ENCODE measurements at regions not wholly inside any gene's neighbourhood (a gene's known extent, or its start where the extent isn't known, plus 50 kb on each side); places are given as distances from the start of the nearest gene placed in this dataset.

DNA sequence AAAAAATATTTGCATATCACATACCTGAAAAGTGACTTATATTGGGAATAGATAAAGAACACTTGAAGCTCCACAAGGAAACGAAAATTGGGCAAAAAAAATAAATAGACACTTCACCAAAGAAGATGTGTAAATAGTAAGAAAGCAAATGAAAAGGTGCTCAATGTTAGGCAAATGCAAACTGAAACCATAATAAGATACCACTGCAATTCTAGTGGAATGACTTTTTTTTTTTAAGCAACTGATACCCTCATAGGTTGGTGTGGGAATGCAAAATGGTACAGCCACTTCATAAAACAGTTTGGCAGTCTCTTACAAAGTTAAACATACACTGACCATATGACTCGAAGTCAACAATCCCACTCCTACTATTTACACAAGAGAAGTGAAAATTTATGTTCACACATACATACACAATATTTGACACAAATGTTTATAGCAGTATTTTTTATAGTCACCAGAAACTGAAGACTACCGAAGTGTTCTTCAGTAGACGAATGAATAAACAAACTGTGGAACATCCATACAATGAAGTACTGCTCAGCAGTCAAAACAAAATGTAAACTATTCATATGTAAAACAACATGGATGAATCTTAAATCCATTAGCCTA is 176.3 kb downstream of the ZMAT3 start:
- Histone ChIP-seq H2AFZ (replicated peaks; ENCODE audit: low read length, poor library complexity) (no peak overlapping the region), H4K8ac (ENCODE audit: low read depth in 2 of 2, low read length in 2 of 2) (no peak overlapping the region), H2AK5ac (ENCODE audit: low read depth, low read length) (no peak overlapping the region), H3K27ac (ENCODE audit: insufficient read depth, low read length) (no peak overlapping the region), H4K91ac (ENCODE audit: insufficient read depth, low read depth, low read length) (no peak overlapping the region), H3K9me3 (ENCODE audit: control insufficient read depth, insufficient read depth, low read length) (no peaks in the 10 kb centered on the region), H2BK15ac (ENCODE audit: low read depth, low read length) (no peak overlapping the region), H3K9ac (ENCODE audit: low read depth, low read length) (no peak overlapping the region), H3K79me1 (ENCODE audit: low read depth in 1 of 2, low read length in 2 of 2) (no peaks in the 10 kb centered on the region), H3K23ac (ENCODE audit: low read depth, low read length) (no peak overlapping the region), H3K27me3 (ENCODE audit: control insufficient read depth, insufficient read depth, low read length) (no peaks in the 10 kb centered on the region), H4K5ac (ENCODE audit: low read depth, low read length) (no peak overlapping the region), H3K4ac (ENCODE audit: low read depth, low read length) (no peak overlapping the region), H3K4me3 (ENCODE audit: insufficient read depth, low read depth, low read length) (no peak overlapping the region), H3K56ac (ENCODE audit: extremely low read depth, insufficient read depth, low read length) (no peak overlapping the region), H4K20me1 (ENCODE audit: insufficient read depth, low read length) (no peaks in the 10 kb centered on the region), H3K9me1 (ENCODE audit: insufficient read depth, low read length) (no peaks in the 10 kb centered on the region), H3K36me3 (ENCODE audit: control insufficient read depth, insufficient read depth, low read length) (no peaks in the 10 kb centered on the region), H3K4me1 (ENCODE audit: control insufficient read depth, insufficient read depth, low read length) (no peaks in the 10 kb centered on the region), H2BK5ac (ENCODE audit: low read depth, low read length, poor library complexity, severe bottlenecking) (no peak overlapping the region), H2BK120ac (ENCODE audit: low read depth, low read length) (no peak overlapping the region), H3K4me2 (ENCODE audit: low read depth, low read length) (no peak overlapping the region), H3K14ac (replicated peaks; ENCODE audit: low read depth, low read length) (no peak overlapping the region), H3K18ac (ENCODE audit: low read depth, low read length) (no peak overlapping the region), H2BK20ac (ENCODE audit: low read depth, low read length) (no peak overlapping the region), H2AK9ac (replicated peaks; ENCODE audit: low read depth, low read length, poor library complexity) (no peak overlapping the region)
- ChIA-PET POLR2A (ENCODE audit: unreplicated experiment) (no interaction called here), CTCF (interaction anchor here (0.5 to 0.6 kb wide), 2 partner anchors 251 to 1735 kb away, joined by 3 read pairs; no protein-coding TSS in a partner anchor)
- ATAC-seq (ENCODE audit: low read depth) (no peak), DNase-seq (no peak)
- dilution Hi-C loops (cut with HindIII; ENCODE audit: low sequenced_read_pairs, unreplicated experiment) (no loop called here), in situ Hi-C loops (cut with MboI; ENCODE audit: low sequenced_read_pairs) (no loop called here), intact Hi-C loops (cut with micrococcal nuclease) (no loop called here)
- WGBS, 2 experiments (ENCODE audit: extremely low coverage in 2 of 2, insufficient read length in 1 of 2), result 0% methylated on average over 1 of the region's 4 CpGs; no CpG with 5 or more reads in 1 of the 2 experiments
- TF ChIP-seq FOS (IDR thresholded peaks at IDR 0.05; ENCODE audit: low read depth, low read length) (no peak), MAFK (IDR thresholded peaks at IDR 0.05; ENCODE audit: low read depth, low read length) (no peak), CHD1 (IDR thresholded peaks at IDR 0.05; ENCODE audit: low read depth, low read length) (no peak), POLR2A (IDR thresholded peaks at IDR 0.05; ENCODE audit: low read depth, low read length) (no peak), SMC3 (IDR thresholded peaks at IDR 0.05; ENCODE audit: low read depth, low read length) (no peak), RFX5 (IDR thresholded peaks at IDR 0.05; ENCODE audit: low read depth, low read length) (no peak), RAD21 (IDR thresholded peaks at IDR 0.05; ENCODE audit: low read length) (no peak), RCOR1 (IDR thresholded peaks at IDR 0.05; ENCODE audit: insufficient replicate concordance, low read length) (no peak), NFE2L2 (IDR thresholded peaks at IDR 0.05; ENCODE audit: low read depth, low read length) (no peak), CEBPB (IDR thresholded peaks at IDR 0.05; ENCODE audit: low read depth, low read length) (no peak), MAZ (IDR thresholded peaks at IDR 0.05; ENCODE audit: borderline replicate concordance, low read depth, low read length) (no peak)
- TF ChIP-seq, protein P1, sequence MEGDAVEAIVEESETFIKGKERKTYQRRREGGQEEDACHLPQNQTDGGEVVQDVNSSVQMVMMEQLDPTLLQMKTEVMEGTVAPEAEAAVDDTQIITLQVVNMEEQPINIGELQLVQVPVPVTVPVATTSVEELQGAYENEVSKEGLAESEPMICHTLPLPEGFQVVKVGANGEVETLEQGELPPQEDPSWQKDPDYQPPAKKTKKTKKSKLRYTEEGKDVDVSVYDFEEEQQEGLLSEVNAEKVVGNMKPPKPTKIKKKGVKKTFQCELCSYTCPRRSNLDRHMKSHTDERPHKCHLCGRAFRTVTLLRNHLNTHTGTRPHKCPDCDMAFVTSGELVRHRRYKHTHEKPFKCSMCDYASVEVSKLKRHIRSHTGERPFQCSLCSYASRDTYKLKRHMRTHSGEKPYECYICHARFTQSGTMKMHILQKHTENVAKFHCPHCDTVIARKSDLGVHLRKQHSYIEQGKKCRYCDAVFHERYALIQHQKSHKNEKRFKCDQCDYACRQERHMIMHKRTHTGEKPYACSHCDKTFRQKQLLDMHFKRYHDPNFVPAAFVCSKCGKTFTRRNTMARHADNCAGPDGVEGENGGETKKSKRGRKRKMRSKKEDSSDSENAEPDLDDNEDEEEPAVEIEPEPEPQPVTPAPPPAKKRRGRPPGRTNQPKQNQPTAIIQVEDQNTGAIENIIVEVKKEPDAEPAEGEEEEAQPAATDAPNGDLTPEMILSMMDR (conservative IDR thresholded peaks at IDR 0.05; ENCODE audit: low read depth, low read length), result no peak
- TF ChIP-seq, protein P2, sequence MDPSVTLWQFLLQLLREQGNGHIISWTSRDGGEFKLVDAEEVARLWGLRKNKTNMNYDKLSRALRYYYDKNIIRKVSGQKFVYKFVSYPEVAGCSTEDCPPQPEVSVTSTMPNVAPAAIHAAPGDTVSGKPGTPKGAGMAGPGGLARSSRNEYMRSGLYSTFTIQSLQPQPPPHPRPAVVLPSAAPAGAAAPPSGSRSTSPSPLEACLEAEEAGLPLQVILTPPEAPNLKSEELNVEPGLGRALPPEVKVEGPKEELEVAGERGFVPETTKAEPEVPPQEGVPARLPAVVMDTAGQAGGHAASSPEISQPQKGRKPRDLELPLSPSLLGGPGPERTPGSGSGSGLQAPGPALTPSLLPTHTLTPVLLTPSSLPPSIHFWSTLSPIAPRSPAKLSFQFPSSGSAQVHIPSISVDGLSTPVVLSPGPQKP (IDR thresholded peaks at IDR 0.05; ENCODE audit: borderline replicate concordance, low read depth, low read length), result no peak
- TF ChIP-seq, protein P3, sequence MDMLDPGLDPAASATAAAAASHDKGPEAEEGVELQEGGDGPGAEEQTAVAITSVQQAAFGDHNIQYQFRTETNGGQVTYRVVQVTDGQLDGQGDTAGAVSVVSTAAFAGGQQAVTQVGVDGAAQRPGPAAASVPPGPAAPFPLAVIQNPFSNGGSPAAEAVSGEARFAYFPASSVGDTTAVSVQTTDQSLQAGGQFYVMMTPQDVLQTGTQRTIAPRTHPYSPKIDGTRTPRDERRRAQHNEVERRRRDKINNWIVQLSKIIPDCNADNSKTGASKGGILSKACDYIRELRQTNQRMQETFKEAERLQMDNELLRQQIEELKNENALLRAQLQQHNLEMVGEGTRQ (IDR thresholded peaks at IDR 0.05; ENCODE audit: low read depth, low read length), result no peak
- BruUV-seq (replicated peaks), result no TSS peak

Data from IMR-90 (cell line).